Suppressor macrophage (primary cell): ENCODE measurements at regions not wholly inside any gene's neighbourhood (a gene's known extent, or its start where the extent isn't known, plus 50 kb on each side); places are given as distances from the start of the nearest gene placed in this dataset.
"Not testable (repeated sequence)": the region's sequence is repeated elsewhere in the genome, so short reads cannot be mapped to it uniquely, and the experiment has no call there.

Source experiments
- DNase-seq, 4 experiments: peaks; one replicate each; pipeline ENCODE4 v3.0.0-alpha.2; 2020 to 2022

DNA sequence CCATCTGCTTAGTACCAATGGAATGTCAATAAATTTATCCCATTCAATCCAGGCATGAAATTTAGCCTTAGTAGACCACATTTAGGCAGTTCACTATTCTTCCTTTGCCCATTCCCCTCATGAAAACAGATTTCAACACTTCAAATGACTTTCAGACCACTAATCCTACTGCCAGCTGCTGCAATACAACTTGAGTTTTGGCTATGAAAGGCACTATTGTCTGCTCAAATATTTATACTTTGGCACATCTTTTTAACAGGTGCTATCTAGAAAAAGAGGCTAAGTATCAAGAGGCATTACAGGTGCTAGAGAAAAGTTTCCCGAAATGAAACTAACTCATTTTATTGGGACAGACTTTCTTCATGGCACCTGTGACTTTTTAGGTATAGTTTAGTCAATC, 499.8 kb downstream of the C12orf50 start:
- no peak for DNase-seq

GRCh38 chr12:87520968-87521367, 508.2 kb downstream of the C12orf50 start:
- no peak for DNase-seq

DNA sequence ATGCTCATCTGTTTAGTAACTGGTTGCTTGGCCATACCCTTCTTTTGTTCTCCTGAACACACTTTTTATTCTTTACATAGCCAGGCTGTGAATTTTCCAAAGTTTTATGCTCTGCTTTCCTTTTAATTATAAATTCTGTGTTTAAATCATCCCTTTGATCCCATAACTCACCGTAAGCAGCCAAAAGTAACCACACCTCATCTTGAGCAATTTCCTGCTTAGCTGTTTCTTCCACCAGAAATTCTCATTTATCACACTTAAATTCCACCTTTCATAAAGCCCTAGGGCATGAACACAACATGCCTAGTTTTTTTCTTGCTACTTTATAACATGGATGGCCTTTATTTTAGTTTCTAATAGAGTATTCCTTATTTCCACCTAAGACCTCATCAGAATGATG, 510.7 kb downstream of the C12orf50 start:
- no peak for DNase-seq

DNA sequence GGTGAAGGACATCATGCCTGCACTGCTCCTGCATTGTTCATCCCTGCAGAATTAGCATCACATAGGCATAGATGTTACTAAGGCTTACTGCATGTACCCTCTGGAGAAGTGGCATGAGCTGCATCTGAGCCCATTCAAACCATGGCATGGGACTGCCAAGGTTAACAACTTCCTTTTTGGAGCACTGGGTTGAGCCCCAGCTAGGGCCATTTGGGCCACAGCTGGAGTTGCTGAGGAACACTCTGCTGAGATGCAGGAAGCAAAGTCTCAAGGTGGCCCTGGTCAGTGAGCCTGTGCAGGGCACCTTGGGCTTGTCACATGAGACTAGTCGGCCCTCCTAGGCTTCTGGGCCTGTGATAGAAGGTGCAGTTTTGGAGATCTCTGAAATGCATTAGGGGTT, 511.2 kb downstream of the C12orf50 start:
- DNase-seq, result no peak

DNA sequence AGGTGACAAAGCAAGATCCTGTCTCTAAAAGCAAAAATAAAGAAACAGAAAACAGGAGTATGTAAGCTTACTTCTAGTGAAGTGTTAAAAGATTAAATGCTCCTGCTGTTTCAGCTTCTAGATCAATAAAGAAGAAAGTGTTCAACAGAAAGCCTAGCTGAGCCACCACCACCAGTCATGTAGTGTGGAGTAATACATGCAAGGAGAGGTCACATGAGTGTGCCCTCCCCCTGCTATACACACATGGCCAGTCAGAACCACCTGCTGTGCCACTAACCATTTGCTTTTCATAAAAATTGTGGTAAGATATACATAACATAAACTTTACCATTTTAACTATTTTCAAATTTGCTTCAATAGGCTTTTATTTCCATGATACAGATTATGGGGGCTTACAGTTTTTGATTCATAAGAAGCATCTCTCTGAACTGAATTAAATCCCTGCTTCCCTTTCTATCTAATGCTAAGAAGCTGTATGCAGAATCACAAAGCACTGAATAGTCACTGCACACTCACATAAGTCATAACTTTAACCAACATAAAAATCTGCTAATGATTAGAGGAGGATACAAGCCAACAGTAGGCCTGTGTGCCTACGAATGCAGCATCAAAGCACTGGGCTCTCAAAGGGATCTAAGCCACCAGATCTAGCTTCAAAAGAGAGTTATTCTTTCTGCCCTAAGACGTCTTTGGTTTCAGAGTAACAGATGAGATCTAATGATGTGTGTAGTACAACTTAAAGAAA, 515.5 kb downstream of the C12orf50 start:
- DNase-seq, result no peak

DNA sequence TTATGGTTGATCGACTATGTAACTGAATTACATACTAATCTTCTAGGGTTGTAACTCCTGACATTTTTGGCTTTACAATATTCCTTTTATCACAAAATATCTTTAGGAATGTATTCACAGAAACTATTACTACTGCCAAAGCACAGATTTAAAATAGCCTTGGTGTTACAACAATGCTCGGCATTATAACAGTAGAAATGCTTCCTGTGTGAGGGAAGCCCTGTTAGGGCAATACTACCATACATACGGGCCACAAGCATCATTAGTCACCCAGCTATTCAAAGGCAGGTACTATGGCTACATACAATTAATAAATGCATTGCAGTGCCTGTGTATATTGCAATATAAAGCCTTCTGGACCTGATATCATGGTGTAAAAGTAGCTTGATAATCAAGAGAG, 517.8 kb downstream of the C12orf50 start:
- no peak for DNase-seq

DNA sequence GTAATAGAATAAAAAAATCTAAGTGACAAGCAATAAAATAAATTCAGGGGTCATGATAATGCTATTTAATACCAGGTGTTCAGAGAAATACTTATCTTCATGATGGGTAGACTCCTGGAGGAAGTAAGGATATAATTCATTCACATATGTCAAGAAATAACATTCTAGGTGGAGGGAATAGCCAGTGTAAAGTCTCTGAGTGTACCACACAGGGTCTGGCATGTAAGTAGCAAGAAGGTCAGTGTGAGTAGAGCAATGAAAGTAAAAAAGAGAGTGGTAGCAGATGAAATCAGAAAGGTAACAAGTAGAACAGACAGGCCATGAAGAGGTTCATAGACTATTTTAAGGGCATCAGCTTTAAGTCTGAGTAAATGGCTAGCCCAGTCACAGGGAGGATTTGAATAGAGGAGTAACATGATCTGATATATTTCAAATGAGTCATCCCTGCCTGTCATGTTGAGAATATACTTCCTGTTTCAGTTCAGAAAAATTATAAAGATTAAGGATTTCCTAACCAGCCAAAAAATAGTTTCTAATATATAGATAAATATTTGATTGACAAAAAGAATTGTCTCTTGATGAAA, 519.9 kb downstream of the C12orf50 start:
- DNase-seq, result peak in 1 of 4 experiments; percentile 8

GRCh38 chr12:87491598-87491997, 537.6 kb downstream of the C12orf50 start:
- DNase-seq, result no peak

DNA sequence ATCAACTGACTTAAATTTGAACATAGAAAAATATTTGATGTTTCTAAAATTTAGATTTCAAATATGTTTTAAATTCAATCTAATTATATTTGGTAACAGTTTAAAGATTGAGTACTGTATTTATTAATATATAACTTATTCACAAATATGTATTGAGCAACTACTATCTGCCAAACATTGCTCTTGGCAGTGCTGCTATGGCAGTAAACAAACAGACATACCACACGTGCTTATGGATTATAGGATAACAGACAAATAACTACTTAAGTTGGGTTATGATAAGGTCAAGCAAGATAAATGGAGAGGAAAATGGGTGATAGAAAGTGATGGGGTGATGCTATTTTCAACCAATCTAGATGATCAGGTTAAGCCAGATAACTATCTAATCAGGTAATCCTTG, 538.1 kb downstream of the C12orf50 start:
- DNase-seq, result no peak

- no peak for DNase-seq
These were observed 559.9 kb downstream of the C12orf50 start for GRCh38 chr12:87469295-87469694.

DNA sequence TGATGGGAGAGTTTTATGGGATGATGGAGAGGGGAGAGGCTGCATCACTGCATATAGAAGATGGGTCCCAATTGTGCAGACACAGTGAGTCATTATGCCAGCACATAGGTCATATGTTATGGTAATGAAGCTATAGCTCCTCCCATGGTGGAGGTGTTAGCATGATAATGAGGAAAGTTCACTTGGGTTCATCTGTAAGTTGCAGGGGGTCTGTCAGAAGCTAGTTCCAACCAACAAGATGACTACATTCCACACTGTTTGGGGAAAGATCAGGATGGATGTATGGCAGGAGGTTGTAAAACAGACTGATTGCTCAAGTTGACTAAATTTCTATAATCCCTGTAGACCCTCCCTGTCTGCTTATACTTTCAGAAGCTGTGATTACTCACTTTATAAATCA, 561.3 kb downstream of the C12orf50 start:
- DNase-seq, result no peak

GRCh38 chr12:87464565-87464964, 564.6 kb downstream of the C12orf50 start:
- no peak for DNase-seq

DNA sequence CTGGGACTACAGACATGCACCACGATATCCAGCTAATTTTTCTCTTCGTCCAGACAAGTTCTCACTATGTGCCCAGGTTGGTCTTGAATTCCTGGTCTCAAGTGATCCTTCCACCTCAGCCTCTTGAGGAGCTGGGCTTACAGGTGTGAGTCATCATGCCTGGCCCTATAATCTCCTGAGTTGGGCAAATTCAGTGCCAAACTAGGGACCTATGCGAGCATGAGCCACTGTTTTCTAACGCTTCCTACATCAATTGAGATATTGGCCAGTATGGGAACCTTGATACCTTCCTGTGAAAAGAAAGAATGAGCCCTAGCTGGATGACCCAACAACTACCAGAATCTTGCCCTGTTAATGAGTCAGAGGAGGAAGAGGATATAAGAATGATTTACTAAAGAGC, 585.2 kb downstream of the C12orf50 start:
- no peak for DNase-seq

GRCh38 chr12:87441511-87441910, 587.7 kb downstream of the C12orf50 start:
- no peak for DNase-seq

DNA sequence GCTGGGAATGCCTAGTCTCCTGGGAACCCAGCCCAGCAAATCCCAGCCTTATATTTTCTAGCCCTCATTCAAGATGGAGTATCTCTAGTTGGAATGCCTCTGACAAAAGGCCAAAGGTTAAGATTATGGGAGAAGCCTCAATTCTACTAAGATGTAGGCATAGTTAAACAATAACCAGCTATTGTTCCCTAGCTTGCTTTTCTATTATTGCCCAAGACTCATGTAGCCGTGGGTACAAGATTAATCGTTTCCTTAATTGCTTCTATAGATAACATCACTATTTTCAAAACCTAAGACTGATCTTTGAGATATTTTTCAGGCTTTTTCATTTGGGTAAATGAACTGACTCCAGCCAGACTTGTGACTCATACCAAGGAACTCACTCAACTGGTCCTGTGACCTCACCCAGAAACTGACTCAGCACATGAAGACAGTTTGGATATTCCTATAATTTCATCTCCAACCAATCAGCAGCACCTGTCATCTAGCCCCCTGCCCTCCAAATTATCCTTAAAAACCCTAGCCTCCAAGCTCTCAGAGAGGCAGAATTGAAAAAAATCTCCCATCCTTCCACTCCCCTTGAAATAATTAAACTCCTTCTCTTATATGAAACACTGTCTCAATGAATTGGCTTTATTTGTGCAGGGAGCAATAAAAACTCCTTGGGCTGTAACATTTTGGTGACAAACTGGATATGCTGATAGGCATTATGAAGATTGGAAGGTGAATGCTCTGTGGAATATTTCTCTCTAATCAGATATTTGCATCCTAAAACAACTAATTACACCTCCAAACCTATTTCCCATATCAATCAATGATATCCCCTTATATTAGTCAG, 589.0 kb downstream of the C12orf50 start:
- no peak for DNase-seq

DNA sequence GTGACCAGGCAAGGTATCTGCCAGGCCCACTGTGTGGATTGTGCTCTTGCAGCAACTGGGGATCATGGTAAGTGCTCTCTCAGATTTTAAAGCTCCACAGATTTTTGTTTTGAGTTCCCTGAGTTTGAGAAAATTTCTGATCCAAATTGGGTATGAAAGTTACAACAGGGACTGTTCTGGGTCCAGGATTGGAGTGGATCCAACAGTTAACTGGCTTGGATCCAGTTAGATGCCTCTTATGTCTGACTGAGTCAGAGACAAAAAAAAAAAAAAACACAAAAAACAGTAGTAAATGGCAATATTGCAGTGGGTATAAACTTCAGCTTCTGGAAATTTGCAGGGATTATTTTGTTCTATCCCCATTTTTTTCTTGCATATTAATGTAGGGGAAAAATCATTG, 598.8 kb downstream of the C12orf50 start:
- no peak for DNase-seq

GRCh38 chr12:87428701-87429277, 600.4 kb downstream of the C12orf50 start:
- no peak for DNase-seq

DNA sequence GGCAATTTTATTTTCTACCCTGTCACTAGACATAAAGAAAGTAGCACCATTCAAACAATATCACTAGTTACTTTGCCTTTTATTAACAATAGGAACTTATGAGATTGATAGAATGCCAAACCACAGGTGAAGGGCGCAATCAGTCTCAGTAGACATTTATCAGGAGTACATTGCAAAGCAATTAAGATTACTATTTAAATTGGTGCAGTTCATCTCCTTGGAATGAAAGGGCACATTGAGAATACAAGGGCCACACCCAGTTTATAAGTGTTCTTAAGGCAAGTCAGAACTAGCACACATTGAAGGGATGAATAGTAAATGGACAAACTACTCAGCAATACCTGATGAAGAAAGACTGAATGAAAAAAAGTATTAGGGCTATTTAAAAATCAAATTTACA, 601.4 kb downstream of the C12orf50 start:
- DNase-seq, result no peak

GRCh38 chr12:87425942-87426554, 603.2 kb downstream of the C12orf50 start:
- DNase-seq, result peak in 3 of 4 experiments; percentile 1 to 8 (median 3)

- DNase-seq, result not testable (repeated sequence)
These were observed 608.0 kb downstream of the C12orf50 start for GRCh38 chr12:87421233-87421632.

DNA sequence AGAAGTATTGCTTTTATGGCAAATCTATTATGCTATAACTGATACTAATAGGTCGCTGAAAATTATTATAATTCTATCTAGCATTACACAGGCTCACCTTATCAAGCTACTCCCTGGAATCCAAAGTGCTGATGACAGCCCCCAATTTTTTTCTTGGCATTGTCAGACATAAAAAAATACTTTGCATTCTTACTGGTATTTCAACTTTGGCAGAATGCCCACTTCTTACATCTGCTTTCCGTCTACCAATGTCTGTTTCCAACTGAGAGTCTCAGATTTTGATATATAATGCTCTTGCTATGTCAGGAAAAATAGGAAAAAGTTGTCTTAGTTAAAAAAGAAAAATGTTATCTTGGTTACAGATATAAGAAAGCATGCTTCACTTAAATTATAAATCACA, 615.4 kb downstream of the C12orf50 start:
- no peak for DNase-seq

DNA sequence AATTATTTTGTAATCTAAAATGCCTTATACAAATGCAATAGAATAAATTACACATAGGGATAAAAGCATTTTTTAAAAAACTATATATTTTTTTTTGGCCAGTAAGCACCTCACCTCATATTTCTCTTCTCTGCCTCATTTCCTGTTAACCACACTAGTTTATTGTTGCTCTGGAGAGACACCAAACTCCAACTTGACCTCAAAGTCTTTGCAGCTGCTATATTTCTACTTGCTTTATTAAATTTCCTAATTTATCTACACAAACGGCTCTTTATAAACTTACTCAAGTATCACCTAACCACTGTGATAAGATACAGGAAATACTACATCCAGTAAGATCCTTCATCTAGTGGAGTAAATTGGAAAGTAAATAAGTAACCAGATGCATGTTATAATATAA, 622.3 kb downstream of the C12orf50 start:
- no peak for DNase-seq

DNA sequence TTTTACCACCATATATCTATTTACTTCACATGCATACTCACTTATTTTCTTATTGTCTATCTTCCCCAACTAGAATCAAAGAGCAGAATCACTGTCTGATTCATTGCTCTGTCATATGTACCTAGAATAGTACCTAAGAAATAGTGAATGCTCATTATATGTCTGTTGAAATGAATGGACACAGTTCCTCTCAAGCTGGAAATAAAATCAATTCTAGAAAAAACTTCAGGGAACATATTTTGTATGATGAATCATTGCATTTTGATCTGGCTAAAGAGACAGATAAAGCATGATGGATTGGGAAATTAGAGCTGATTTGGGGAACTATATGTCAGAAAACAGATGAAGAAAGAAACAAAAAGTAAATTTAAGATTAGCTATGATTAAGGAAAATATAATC, 623.3 kb downstream of the C12orf50 start:
- DNase-seq, result no peak
